ENCODE measurements at regions not wholly inside any gene's neighbourhood (a gene's known extent, or its start where the extent isn't known, plus 50 kb on each side); places are given as distances from the start of the nearest gene placed in this dataset.

- H3K9me3 Mint-ChIP-seq (ENCODE audit: unreplicated experiment), result peaks cover 47% of the 10 kb centered on the region
- no peaks in the 10 kb centered on the region for H3K27me3 Mint-ChIP-seq (ENCODE audit: unreplicated experiment)
Measured at GRCh38 chrX:4193500-4194155, 480.2 kb upstream of the PRKX start.

GRCh38 chrX:4186331-4186730 is 472.9 kb upstream of the PRKX start:
- H3K4me3 Mint-ChIP-seq (ENCODE audit: unreplicated experiment), result no peak overlapping the region
- H3K4me1 Mint-ChIP-seq (ENCODE audit: unreplicated experiment), result no peaks in the 10 kb centered on the region
- DNase-seq (ENCODE audit: extremely low spot score, unreplicated experiment), result no peak
- H3K27me3 Mint-ChIP-seq (ENCODE audit: unreplicated experiment), result no peaks in the 10 kb centered on the region
- H3K27ac Mint-ChIP-seq (ENCODE audit: unreplicated experiment), result no peak overlapping the region
- no peaks in the 10 kb centered on the region for H3K36me3 Mint-ChIP-seq (ENCODE audit: unreplicated experiment)
- peaks cover 32% of the 10 kb centered on the region for H3K9me3 Mint-ChIP-seq (ENCODE audit: unreplicated experiment)
- TF ChIP-seq CTCF (IDR thresholded peaks at IDR 0.05), result no peak

More at GRCh38 chrX:4193500-4194155, 480.2 kb upstream of the PRKX start:
- H3K27ac Mint-ChIP-seq (ENCODE audit: unreplicated experiment), result no peak overlapping the region
- H3K4me3 Mint-ChIP-seq (ENCODE audit: unreplicated experiment), result no peak overlapping the region
- DNase-seq (ENCODE audit: extremely low spot score, unreplicated experiment), result no peak
- no peak for TF ChIP-seq CTCF (IDR thresholded peaks at IDR 0.05)
- H3K36me3 Mint-ChIP-seq (ENCODE audit: unreplicated experiment), result no peaks in the 10 kb centered on the region
- H3K4me1 Mint-ChIP-seq (ENCODE audit: unreplicated experiment), result no peaks in the 10 kb centered on the region

GRCh38 chrX:4185086-4185485 is 471.6 kb upstream of the PRKX start:
- DNase-seq (ENCODE audit: extremely low spot score, unreplicated experiment), result no peak
- TF ChIP-seq CTCF (IDR thresholded peaks at IDR 0.05), result no peak
- Mint-ChIP-seq H3K4me3 (ENCODE audit: unreplicated experiment) (no peak overlapping the region), H3K9me3 (ENCODE audit: unreplicated experiment) (peaks cover 30% of the 10 kb centered on the region), H3K36me3 (ENCODE audit: unreplicated experiment) (no peaks in the 10 kb centered on the region), H3K4me1 (ENCODE audit: unreplicated experiment) (no peaks in the 10 kb centered on the region), H3K27me3 (ENCODE audit: unreplicated experiment) (no peaks in the 10 kb centered on the region), H3K27ac (ENCODE audit: unreplicated experiment) (no peak overlapping the region)

GRCh38 chrX:4182408-4182806 is 469.0 kb upstream of the PRKX start:
- Mint-ChIP-seq H3K36me3 (ENCODE audit: unreplicated experiment) (no peaks in the 10 kb centered on the region), H3K4me3 (ENCODE audit: unreplicated experiment) (no peak overlapping the region), H3K27ac (ENCODE audit: unreplicated experiment) (no peak overlapping the region), H3K27me3 (ENCODE audit: unreplicated experiment) (no peaks in the 10 kb centered on the region), H3K9me3 (ENCODE audit: unreplicated experiment) (peaks cover 17% of the 10 kb centered on the region), H3K4me1 (ENCODE audit: unreplicated experiment) (no peaks in the 10 kb centered on the region)
- DNase-seq (ENCODE audit: extremely low spot score, unreplicated experiment), result no peak
- no peak for TF ChIP-seq CTCF (IDR thresholded peaks at IDR 0.05)

- TF ChIP-seq CTCF (IDR thresholded peaks at IDR 0.05), result no peak
- no peak overlapping the region for H3K4me3 Mint-ChIP-seq (ENCODE audit: unreplicated experiment)
- H3K27ac Mint-ChIP-seq (ENCODE audit: unreplicated experiment), result no peak overlapping the region
Measured at GRCh38 chrX:4181782-4182407, 468.4 kb upstream of the PRKX start.

More at GRCh38 chrX:4181782-4182407, 468.4 kb upstream of the PRKX start:
- Mint-ChIP-seq H3K27me3 (ENCODE audit: unreplicated experiment) (no peaks in the 10 kb centered on the region), H3K9me3 (ENCODE audit: unreplicated experiment) (peaks cover 14% of the 10 kb centered on the region), H3K36me3 (ENCODE audit: unreplicated experiment) (no peaks in the 10 kb centered on the region), H3K4me1 (ENCODE audit: unreplicated experiment) (no peaks in the 10 kb centered on the region)
- DNase-seq (ENCODE audit: extremely low spot score, unreplicated experiment), result no peak
